Stimulated activated CD8-positive, alpha-beta memory T cell treated with anti-CD3 and anti-CD28 coated beads, Interleukin-2, amount 100 ng/mL, for 1 hour (primary cell): ENCODE measurements at regions not wholly inside any gene's neighbourhood (a gene's known extent, or its start where the extent isn't known, plus 50 kb on each side); places are given as distances from the start of the nearest gene placed in this dataset.

Source experiments
- DNase-seq, 2 donors: peaks; one replicate each; pipeline ENCODE4 v3.0.0-alpha.2; 2020; ENCODE audit warnings: low read depth in 2 of 2

- DNase-seq = no peak
Observed at GRCh38 chr15:47304656-47305055, 412.6 kb upstream of the SEMA6D start.

DNA sequence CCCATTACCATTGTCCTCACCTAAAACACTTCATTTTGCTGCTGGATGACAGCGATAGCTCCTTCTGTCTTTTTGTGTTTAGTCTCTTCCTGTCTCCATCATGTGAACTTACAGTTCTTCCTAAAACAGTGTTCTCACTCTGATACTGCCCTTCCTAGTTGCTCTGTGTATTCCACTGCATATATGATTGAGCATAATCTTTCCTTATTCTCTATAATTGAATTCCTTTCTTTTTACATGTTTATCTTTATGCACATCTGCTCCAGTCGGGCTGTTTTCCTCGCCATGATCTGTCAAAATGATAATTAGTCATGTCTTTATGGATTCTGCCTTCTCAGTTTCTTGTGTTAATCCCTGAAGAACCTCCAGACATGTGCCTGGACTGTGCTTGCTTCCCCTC is 405.1 kb upstream of the SEMA6D start:
- no peak for DNase-seq

- no peak for DNase-seq
Observed at GRCh38 chr15:47326410-47327333, 390.6 kb upstream of the SEMA6D start.

- DNase-seq = no peak
Observed at GRCh38 chr15:47331829-47332393, 385.4 kb upstream of the SEMA6D start.

GRCh38 chr15:47332481-47332880 is 384.8 kb upstream of the SEMA6D start:
- no peak for DNase-seq

- DNase-seq = no peak
Observed at GRCh38 chr15:47333734-47334133, 383.6 kb upstream of the SEMA6D start.

GRCh38 chr15:47334805-47335535 is 382.3 kb upstream of the SEMA6D start:
- DNase-seq = no peak

DNA sequence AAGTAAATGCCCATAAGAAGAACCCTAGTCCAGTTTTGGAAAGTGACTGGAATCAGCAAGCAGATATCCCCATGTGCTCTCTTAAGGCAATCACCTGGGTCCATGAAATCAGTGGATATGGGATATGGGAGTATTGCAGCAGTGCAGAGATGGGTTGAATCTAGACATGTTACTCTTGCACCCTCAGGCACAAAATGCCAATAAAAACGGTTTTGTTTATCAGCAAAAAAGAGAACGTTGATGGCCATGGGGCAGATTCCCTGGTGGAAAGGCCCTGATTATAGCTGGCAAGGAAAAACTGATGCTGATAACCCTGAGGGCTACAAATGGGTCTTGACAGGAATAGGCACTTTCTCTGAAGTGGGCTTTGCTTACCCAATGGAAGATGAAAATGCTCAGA is 380.2 kb upstream of the SEMA6D start:
- no peak for DNase-seq

- DNase-seq = no peak
Observed at GRCh38 chr15:47337836-47338235, 379.5 kb upstream of the SEMA6D start.

DNA sequence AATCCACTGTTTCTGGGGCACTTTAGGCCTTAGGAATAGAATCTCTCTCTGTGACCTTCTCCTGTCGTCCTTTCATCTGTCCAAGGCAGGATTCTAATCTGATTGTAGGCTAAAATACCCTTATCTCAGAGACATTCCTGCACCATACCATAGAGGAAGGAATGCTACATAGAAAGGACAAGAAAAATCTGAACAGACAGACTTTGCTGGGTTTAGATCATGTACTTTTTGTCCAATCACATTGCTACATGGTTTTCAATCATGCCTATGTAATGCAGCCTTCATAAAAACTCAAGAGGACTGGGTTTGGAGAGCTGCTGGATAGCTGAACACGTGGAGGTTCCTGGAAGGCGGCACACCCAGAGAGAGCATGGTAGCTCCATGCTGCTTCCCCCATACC is 378.5 kb upstream of the SEMA6D start:
- DNase-seq = no peak

- DNase-seq = no peak
Observed at GRCh38 chr15:47339800-47340570, 377.3 kb upstream of the SEMA6D start.

GRCh38 chr15:47340571-47340920 is 376.8 kb upstream of the SEMA6D start:
- no peak for DNase-seq

DNA sequence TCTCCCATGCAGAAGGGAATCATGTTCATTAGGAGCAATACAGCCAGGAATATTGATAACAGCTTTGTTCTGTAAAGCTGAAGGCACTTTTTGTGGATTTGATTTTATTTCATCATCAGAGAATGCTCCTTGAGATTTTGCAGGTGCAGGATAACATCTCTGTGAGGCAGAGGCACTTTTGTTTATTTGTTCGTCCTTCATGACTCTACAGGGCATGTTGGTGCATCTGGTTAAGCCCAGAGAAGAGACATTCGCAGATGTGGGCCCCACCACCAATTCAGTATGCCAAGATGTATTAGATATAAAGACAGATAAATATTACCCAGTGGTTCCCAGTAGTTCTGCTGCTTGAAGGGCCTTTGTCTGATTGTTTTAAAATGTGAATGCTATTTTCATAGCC is 368.1 kb upstream of the SEMA6D start:
- DNase-seq = no peak

- no peak for DNase-seq
Observed at GRCh38 chr15:47351501-47351900, 365.8 kb upstream of the SEMA6D start.

GRCh38 chr15:47352217-47352616 is 365.1 kb upstream of the SEMA6D start:
- no peak for DNase-seq

GRCh38 chr15:47355759-47356158 is 361.5 kb upstream of the SEMA6D start:
- no peak for DNase-seq

GRCh38 chr15:47356297-47356696 is 361.0 kb upstream of the SEMA6D start:
- no peak for DNase-seq

- no peak for DNase-seq
Observed at GRCh38 chr15:47358876-47359275, 358.4 kb upstream of the SEMA6D start.

DNA sequence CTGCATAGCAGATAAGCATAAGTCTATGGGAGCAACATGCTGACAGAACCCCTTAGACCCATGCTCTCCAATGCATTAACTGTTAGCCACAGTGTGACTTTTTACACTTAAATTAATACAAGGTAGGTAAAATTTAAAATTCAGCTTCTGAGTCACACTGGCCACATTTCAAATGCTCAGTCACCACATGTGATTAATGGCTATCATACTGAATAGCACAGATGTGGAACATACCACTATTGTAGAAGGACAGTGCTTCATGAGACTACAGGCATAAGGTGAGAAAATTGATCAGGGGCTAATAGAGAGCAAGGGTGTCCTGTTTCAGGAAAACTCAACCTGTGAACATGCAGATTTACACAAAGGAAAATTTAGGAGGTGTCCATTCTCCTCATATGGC is 357.0 kb upstream of the SEMA6D start:
- DNase-seq = no peak

DNA sequence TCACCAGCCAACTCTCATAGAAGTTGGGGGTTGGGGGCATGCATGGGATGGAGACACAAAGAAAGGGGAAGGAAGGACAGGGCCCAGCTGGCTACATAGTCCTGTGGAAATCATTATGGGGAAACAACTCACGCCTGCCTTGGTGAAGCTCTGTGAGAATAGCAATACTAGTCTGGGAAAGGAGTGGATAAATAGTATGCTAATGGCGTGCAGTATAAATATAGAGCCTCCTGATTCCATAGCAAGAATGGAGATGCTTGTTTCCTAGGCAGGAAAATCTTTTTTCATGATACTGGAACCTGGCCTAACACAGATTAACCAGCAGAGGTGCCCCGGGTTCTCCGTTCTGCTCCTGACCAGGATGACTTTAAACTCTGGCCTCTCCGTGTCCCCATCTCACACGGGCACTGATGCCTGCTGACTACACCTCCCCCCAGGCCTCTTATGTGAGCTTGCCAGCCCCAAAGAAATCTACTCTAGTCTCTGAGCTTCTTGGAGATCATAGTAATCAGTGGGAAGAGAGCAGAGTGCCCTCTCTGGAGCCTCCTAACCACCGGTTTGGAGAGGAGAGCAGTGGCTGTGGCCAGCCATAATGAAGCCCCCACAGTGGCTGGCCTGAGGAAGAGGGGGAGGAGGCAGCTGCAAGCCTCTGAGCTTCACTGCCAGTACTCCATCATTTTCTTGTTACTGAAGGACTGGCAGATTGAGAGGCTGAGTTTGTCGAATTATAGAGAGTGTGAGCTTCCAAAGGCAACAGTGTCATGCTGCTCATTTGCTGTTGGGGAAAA is 355.0 kb upstream of the SEMA6D start:
- DNase-seq = no peak

DNA sequence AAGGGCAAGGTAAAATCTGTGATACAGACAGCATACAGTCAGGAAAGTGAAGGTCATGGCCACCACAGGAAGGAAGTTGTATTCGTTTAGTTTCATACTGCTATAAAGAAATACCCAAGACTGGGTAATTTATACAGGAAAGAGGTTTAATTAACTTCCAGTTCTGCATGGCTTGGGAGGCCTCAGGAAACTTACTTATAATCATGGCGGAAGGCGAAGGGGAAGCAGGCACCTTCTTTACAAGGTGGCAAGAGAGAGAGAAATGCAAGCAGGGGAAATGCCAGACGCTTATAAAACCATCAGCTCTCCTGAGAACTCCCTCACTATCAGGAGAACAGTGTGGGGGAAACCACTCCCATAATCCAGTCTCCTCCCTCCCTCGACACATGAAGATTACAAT is 353.7 kb upstream of the SEMA6D start:
- no peak for DNase-seq
